AG04449 (cell line): ENCODE measurements at regions not wholly inside any gene's neighbourhood (a gene's known extent, or its start where the extent isn't known, plus 50 kb on each side); places are given as distances from the start of the nearest gene placed in this dataset.

Experiments
- CTCF ChIA-PET: fragments of 350-600 bp; formaldehyde crosslinking; extraction: SDS; loops from one replicate; lab custom pipeline; 2021; ENCODE audit warnings: antibody characterized with exemption; lab: Yijun Ruan, JAX
- POLR2A ChIA-PET: fragments of 400-600, 350-600 bp; formaldehyde crosslinking; extraction: SDS; loops from one replicate; lab custom pipeline; 2020; ENCODE audit warnings: antibody characterized with exemption, inconsistent platforms; lab: Yijun Ruan, JAX
- DNase-seq: peaks from one replicate; pipeline ENCODE4 v3.0.0-alpha.2; 2010; ENCODE audit warnings: low read depth, low spot score
- H3K4me3 ChIP-seq: 2 replicates; pipeline ENCODE4 v1.5.1; 2011; ENCODE audit warnings: low read depth, mild to moderate bottlenecking, control low read depth, low read length
- CTCF ChIP-seq: IDR thresholded peaks from one replicate; pipeline ENCODE4 v1.5.1; 2011; ENCODE audit warnings: mild to moderate bottlenecking, moderate library complexity, low read length, control low read depth, inconsistent platforms; ENCODE audit not compliant: insufficient read depth; ENCODE audit errors: missing control alignments

GRCh38 chr5:159400476-159400875 is 70.2 kb upstream of the IL12B start:
- H3K4me3 ChIP-seq, result no peak overlapping the region
- ChIA-PET CTCF (no interaction called here), POLR2A (no interaction called here)
- TF ChIP-seq CTCF, result no peak
- DNase-seq, result no peak

GRCh38 chr5:159402311-159402710 is 72.0 kb upstream of the IL12B start:
- no peak overlapping the region for H3K4me3 ChIP-seq
- TF ChIP-seq CTCF, result no peak
- CTCF ChIA-PET, result no interaction called here
- DNase-seq, result no peak
- POLR2A ChIA-PET, result no interaction called here

GRCh38 chr5:159402856-159403255 is 72.6 kb upstream of the IL12B start:
- POLR2A ChIA-PET, result no interaction called here
- TF ChIP-seq CTCF, result no peak
- CTCF ChIA-PET, result no interaction called here

GRCh38 chr5:159403906-159404681 is 73.8 kb upstream of the IL12B start:
- no peak for DNase-seq
- TF ChIP-seq CTCF, result no peak
- H3K4me3 ChIP-seq, result no peak overlapping the region
- CTCF ChIA-PET, result no interaction called here
- POLR2A ChIA-PET, result no interaction called here

More at GRCh38 chr5:159402856-159403255, 72.6 kb upstream of the IL12B start:
- no peak overlapping the region for H3K4me3 ChIP-seq
- DNase-seq, result no peak

GRCh38 chr5:159405611-159406031 is 75.3 kb upstream of the IL12B start:
- ChIA-PET CTCF (no interaction called here), POLR2A (no interaction called here)
- no peak for DNase-seq
- no peak for TF ChIP-seq CTCF
- H3K4me3 ChIP-seq, result no peak overlapping the region

GRCh38 chr5:159406571-159406970 is 76.3 kb upstream of the IL12B start:
- H3K4me3 ChIP-seq, result no peak overlapping the region
- ChIA-PET CTCF (no interaction called here), POLR2A (no interaction called here)
- no peak for DNase-seq
- TF ChIP-seq CTCF, result no peak
